H7 (cell line): ENCODE measurements at regions not wholly inside any gene's neighbourhood (a gene's known extent, or its start where the extent isn't known, plus 50 kb on each side); places are given as distances from the start of the nearest gene placed in this dataset.

Experiments
- DNase-seq: peaks from one replicate; pipeline ENCODE4 v3.0.0; 2012
- H3K27me3 ChIP-seq: 2 replicates; pipeline ENCODE4 v1.6.0; 2011; ENCODE audit warnings: mild to moderate bottlenecking, low read length; ENCODE audit not compliant: control insufficient read depth, insufficient read depth
- H3K36me3 ChIP-seq: replicated peaks from 2 replicates; pipeline ENCODE4 v1.5.1; 2011; ENCODE audit warnings: low read length; ENCODE audit not compliant: control insufficient read depth, insufficient read depth
- H3K4me3 ChIP-seq: 2 replicates; pipeline ENCODE4 v1.5.1; 2011; ENCODE audit warnings: low read depth, mild to moderate bottlenecking, control low read depth, low read length, moderate library complexity; ENCODE audit not compliant: insufficient read depth

GRCh38 chr1:42096554-42096953, 56.7 kb upstream of the GUCA2B start:
- Histone ChIP-seq H3K36me3 (no peaks in the 10 kb centered on the region), H3K27me3 (no peaks in the 10 kb centered on the region), H3K4me3 (no peak overlapping the region)
- no peak for DNase-seq

GRCh38 chr1:42089246-42089645, 64.0 kb upstream of the GUCA2B start:
- H3K4me3 ChIP-seq, result no peak overlapping the region
- DNase-seq, result no peak

GRCh38 chr1:42086146-42086545, 67.1 kb upstream of the GUCA2B start:
- H3K36me3 ChIP-seq, result no peaks in the 10 kb centered on the region
- no peak for DNase-seq
- no peak overlapping the region for H3K4me3 ChIP-seq
- no peaks in the 10 kb centered on the region for H3K27me3 ChIP-seq

More at GRCh38 chr1:42089246-42089645, 64.0 kb upstream of the GUCA2B start:
- H3K27me3 ChIP-seq, result no peaks in the 10 kb centered on the region
- no peaks in the 10 kb centered on the region for H3K36me3 ChIP-seq

GRCh38 chr1:42085596-42085995, 67.6 kb upstream of the GUCA2B start:
- Histone ChIP-seq H3K36me3 (no peaks in the 10 kb centered on the region), H3K4me3 (no peak overlapping the region), H3K27me3 (no peaks in the 10 kb centered on the region)
- peak; percentile 17 for DNase-seq

GRCh38 chr1:42081475-42081874, 71.7 kb upstream of the GUCA2B start:
- Histone ChIP-seq H3K27me3 (no peaks in the 10 kb centered on the region), H3K36me3 (no peaks in the 10 kb centered on the region), H3K4me3 (no peak overlapping the region)
- DNase-seq, result no peak

GRCh38 chr1:42075179-42075578, 78.0 kb upstream of the GUCA2B start:
- no peaks in the 10 kb centered on the region for H3K36me3 ChIP-seq
- no peak for DNase-seq
- no peak overlapping the region for H3K4me3 ChIP-seq
- H3K27me3 ChIP-seq, result no peaks in the 10 kb centered on the region

GRCh38 chr1:42070996-42071395, 82.2 kb upstream of the GUCA2B start:
- H3K36me3 ChIP-seq, result no peaks in the 10 kb centered on the region
- no peak for DNase-seq
- H3K27me3 ChIP-seq, result no peaks in the 10 kb centered on the region
- H3K4me3 ChIP-seq, result no peak overlapping the region

GRCh38 chr1:42057800-42058199, 95.4 kb upstream of the GUCA2B start:
- Histone ChIP-seq H3K27me3 (no peaks in the 10 kb centered on the region), H3K4me3 (no peak overlapping the region), H3K36me3 (no peaks in the 10 kb centered on the region)
- DNase-seq, result no peak

- no peak for DNase-seq
- Histone ChIP-seq H3K36me3 (no peaks in the 10 kb centered on the region), H3K27me3 (no peaks in the 10 kb centered on the region), H3K4me3 (no peak overlapping the region)
Observed at GRCh38 chr1:42056460-42056859, 96.8 kb upstream of the GUCA2B start.

- Histone ChIP-seq H3K36me3 (no peaks in the 10 kb centered on the region), H3K27me3 (no peaks in the 10 kb centered on the region; the same call in 1 of the 2 replicates), H3K4me3 (no peak overlapping the region)
- no peak for DNase-seq
Observed at GRCh38 chr1:42055061-42055460, 98.1 kb upstream of the GUCA2B start.

- no peak for DNase-seq
Observed at GRCh38 chr1:42052072-42052699, 101.0 kb upstream of the GUCA2B start.

GRCh38 chr1:42047508-42047880, 105.7 kb upstream of the GUCA2B start:
- no peaks in the 10 kb centered on the region for H3K36me3 ChIP-seq
- DNase-seq, result no peak
- H3K27me3 ChIP-seq, result no peaks in the 10 kb centered on the region; the same call in 1 of the 2 replicates
- H3K4me3 ChIP-seq, result no peak overlapping the region

More at GRCh38 chr1:42052072-42052699, 101.0 kb upstream of the GUCA2B start:
- Histone ChIP-seq H3K27me3 (no peaks in the 10 kb centered on the region; the same call in 1 of the 2 replicates), H3K4me3 (no peak overlapping the region), H3K36me3 (no peaks in the 10 kb centered on the region)

GRCh38 chr1:42046761-42047507, 106.3 kb upstream of the GUCA2B start:
- no peak for DNase-seq
- Histone ChIP-seq H3K27me3 (no peaks in the 10 kb centered on the region; the same call in 1 of the 2 replicates), H3K4me3 (no peak overlapping the region), H3K36me3 (no peaks in the 10 kb centered on the region)

GRCh38 chr1:42044346-42044745, 108.9 kb upstream of the GUCA2B start:
- Histone ChIP-seq H3K27me3 (no peaks in the 10 kb centered on the region; the same call in 1 of the 2 replicates), H3K36me3 (no peaks in the 10 kb centered on the region), H3K4me3 (no peak overlapping the region)
- DNase-seq, result no peak

GRCh38 chr1:42043811-42044210, 109.4 kb upstream of the GUCA2B start:
- no peaks in the 10 kb centered on the region; the same call in 1 of the 2 replicates for H3K27me3 ChIP-seq
- DNase-seq, result no peak
- H3K4me3 ChIP-seq, result no peak overlapping the region
- H3K36me3 ChIP-seq, result no peaks in the 10 kb centered on the region
